HG02970 (cell line): ENCODE measurements at regions not wholly inside any gene's neighbourhood (a gene's known extent, or its start where the extent isn't known, plus 50 kb on each side); places are given as distances from the start of the nearest gene placed in this dataset.
"Not testable (repeated sequence)": the region's sequence is repeated elsewhere in the genome, so short reads cannot be mapped to it uniquely, and the experiment has no call there.

Source experiments
- ATAC-seq: cut with Tn5 transposase; IDR thresholded peaks from one replicate; pipeline ENCODE4 v1.9.1; 2021; ENCODE audit warnings: mild to moderate bottlenecking, moderate library complexity, moderate number of reproducible peaks; ENCODE audit not compliant: unreplicated experiment, low FRiP score

DNA sequence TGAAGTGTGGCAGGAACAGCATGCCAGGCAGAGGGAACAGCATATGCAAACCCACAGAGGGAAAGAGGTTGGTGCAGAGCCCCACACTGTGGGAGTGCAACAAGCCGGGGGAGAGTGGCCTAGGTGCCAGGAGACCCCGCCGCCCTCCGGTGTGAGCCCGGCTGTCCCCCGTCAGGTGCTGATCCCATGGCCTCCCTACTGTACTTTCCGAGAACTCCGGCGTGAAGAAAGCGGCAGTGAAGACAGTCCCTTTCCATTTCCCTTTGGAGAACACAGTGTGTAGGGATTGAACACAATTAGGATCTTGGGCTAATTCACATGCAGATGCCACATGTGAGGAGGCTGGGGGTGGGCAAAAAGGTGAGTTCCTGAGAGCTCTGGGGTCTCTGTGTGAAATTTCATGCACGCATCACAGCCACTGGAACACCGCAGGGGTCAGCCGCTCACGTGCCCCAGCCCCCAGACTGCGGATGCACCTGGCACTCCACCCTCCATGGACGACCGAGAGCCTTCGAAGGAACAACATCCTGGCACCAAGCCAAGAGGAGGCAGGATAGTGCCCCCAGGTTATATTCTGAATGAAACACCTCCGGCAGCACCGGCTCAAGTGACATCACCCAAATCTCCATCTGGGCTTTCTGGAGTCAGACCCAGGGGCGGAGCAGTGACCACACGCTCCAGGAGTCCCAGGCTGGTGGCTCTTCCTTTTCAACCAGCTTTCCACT lies 82.1 kb upstream of the PPP2R2D start:
- no peak for ATAC-seq

DNA sequence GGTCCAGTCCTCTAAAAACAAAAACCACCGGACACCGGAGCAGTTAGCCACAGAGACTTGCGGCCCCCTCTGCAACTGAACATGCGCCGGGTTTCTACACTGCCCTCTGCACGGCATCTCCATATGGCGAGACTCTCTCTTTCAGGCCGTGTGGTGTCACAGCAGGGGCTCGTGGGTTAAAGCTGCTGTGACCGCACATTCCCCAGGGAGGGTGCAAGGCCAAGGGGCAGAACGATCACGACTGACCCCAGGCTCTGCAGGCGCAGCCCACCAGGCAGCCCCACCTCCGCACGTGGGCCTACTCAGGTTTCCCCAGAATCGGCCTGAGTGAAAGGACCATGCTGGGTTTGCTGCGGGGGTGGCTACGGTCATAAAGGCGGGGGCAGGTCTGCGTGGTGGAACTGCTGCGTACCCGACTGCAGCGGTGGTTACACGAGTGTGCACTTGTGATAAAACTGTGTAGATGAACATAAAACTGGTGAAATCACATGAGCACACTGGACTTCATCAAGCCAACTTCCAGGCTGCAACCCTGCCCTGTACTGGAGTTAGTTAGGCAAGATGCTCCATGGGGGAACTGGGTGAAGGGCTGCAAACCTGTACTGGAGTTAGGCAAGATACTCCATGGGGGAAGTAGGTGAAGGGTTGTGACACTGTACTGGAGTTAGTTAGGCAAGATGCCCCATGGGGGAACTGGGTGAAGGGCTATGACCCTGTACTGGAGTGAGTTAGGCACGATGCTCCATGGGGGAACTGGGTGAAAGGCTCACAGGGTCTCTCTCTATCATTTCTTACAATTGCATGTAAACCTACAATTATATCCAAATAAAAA lies 81.4 kb upstream of the PPP2R2D start:
- ATAC-seq = no peak

DNA sequence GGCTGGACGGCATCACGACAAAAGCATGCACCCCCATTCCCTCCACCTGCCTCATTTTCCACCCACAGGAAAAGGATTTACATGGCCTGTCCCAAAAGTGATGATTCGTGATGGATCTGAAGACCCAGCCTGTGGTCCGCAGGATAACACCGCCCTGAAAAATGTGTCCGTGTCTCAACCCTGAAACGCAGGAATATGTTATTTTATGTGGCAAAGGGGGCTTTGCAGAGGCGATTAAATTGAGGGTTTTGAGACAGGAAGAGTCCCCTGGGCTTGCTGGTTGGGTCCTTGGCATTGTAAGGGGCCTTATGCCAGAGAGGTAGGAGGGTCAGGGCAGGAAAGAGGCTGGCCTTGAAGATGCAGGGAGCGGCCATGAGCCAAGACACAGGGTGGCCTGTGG lies 80.2 kb upstream of the PPP2R2D start:
- no peak for ATAC-seq

DNA sequence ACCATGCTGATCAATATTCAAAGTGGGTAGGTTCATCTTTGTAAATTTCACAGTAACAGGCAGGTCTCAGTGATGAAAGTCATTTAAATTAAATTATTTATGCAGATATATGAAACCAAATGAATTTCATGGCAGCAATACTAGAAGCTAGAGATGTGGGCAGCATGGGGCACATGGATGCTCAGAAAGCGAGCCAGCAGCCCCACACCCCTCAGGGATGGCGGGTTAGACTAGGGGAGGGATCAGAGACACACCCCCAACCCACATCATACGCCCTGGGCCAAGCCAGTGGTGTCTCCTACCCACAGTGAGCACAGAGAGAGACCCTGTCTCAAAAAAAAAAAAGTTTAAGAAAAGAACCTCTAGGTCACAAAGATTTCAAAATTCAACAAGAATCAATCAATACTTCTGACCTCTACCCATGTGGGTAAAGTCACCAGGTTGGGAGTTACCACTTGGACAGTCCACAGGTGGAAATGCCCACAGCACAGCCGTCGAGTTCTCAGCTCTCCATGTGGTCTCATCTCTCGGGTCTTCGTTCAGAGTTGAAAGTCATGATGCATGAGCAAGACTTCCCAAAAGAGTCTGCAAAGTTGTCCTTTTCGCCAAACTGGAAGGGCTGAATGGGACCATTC lies 79.3 kb upstream of the PPP2R2D start:
- ATAC-seq = no peak

DNA sequence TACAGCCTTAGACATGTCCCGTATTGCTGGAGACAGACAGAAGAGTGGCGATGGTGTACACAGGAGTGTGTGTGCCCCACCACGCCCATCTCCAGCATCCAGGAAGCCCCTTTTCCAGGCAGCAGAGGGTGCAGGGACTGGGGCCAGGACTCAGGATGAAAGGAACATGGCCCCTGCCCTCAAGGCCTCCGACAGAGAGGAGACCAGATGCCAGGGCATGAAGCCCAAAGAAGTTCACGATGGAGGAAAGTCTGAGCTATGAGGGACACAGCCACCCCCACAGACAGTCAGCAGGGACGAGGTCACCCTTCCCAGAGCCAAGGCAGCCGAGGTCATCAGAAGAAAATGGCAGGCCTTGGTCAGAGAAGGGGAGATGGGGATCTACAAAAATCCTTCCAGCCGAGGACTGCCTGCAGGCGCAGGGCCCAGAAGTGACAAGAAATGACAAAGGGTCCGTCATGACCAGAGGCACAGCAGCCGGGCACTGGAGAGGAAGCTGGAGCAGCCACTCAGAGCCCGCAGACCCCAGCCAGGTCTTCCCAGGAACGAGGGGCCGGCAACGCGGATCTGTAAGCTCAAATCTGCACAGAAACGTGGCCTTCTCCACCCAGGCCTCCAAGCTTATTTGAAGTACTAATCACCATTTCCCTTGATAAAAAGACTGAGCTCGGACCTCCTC lies 78.7 kb upstream of the PPP2R2D start:
- no peak for ATAC-seq

DNA sequence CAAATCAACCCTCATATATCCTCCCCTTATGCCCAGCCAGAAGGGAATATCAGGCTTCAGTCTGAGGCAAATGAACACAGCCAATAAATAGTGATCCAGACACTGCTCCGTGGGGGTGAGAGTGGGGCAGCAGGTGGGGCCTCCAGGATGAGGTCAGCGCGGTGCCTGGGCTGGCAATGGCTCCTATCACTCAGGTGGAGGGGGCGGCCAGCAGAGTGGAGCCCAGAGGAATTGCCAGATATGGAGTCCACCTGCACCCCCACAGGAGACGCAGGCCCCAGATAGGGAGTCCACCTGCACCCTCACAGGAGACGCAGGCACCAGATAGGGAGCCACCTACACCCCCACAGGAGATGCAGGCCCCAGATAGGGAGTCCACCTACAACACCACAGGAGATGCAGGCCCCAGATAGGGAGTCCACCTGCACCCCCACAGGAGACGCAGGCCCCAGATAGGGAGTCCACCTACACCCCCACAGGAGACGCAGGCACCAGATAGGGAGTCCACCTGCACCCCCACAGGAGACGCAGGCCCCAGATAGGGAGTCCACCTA lies 78.0 kb upstream of the PPP2R2D start:
- ATAC-seq = no peak

DNA sequence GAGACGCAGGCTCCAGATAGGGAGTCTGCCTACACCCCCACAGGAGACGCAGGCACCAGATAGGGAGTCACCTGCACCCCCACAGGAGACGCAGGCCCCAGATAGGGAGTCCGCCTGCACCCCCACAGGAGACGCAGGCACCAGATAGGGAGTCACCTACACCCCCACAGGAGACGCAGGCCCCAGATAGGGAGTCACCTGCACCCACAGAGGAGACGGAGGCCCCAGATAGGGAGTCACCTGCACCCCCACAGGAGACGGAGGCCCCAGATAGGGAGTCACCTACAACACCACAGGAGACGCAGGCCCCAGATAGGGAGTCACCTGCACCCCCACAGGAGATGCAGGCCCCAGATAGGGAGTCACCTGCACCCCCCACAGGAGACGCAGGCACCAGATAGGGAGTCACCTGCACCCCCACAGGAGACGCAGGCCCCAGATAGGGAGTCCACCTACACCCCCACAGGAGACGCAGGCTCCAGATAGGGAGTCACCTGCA lies 77.2 kb upstream of the PPP2R2D start:
- ATAC-seq = not testable (repeated sequence)

DNA sequence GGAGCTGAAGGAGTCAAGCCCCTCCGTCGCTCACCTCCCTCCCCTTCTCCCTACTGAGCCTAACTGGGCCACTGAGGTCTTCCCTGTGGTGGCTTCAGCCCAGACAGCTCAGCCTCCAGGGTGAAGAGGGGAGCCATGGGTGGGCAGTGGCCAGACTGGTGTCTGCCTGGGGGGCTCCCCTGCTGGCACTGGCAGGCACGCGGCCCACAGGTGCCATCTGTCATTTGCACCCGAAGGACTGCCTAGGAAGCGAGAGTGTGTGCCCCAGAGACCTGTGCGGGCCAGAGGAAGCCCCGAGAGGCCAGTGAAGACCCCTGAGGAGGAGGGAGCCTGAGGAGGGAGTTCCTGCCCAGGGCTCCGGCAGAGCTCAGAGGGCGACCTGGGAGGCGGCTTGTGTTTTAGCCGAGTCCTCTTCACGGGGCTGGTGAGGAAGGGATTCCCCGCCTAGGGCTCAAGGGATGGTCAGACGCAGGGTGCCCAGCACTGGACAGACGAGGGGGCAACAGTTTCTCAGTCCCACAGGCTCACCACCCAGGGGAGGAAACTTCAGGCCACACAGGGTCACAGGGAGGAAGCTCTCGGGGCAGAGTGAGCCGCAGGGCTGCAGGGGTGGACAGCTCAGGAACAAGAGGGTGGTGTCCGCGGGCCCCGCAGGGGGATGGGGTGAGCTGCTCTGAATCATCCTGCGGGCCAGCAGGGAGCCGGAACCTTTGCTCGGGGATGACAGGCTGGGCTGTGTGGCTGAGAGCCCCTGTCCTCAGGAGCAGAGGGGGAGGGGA lies 76.2 kb upstream of the PPP2R2D start:
- no peak for ATAC-seq

DNA sequence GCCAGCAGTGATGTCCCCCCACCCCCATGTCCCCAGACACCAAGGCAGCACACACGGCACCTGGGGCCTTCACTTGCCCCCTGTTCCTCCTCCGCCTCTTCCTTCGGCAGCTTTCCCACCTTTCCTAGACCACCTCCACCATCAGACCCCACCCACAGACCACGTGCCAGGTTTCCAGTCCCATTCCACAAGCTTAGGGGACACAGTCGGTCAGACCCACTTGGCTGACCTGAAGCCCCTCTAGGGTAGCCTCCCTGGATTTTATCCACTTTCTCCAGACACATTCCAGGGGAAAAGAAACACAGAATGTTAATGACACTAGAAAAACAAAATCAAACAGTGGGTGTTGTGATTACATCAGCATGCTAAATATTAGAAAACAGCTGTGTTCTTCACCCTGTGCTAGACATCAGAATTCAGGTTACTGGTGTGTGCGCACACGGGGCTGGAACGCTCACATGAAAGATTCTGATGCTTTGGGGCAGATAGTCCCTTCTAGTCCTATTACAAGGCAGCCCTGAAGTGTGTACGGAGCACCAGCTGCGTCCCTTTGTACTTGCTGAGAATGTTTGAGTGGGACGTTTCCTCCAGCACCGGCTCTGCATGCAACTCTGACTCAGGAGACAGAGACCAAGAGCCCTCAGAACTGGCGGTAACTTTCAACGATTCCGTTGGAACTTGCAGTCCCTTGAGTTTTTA lies 75.5 kb upstream of the PPP2R2D start:
- ATAC-seq = no peak

DNA sequence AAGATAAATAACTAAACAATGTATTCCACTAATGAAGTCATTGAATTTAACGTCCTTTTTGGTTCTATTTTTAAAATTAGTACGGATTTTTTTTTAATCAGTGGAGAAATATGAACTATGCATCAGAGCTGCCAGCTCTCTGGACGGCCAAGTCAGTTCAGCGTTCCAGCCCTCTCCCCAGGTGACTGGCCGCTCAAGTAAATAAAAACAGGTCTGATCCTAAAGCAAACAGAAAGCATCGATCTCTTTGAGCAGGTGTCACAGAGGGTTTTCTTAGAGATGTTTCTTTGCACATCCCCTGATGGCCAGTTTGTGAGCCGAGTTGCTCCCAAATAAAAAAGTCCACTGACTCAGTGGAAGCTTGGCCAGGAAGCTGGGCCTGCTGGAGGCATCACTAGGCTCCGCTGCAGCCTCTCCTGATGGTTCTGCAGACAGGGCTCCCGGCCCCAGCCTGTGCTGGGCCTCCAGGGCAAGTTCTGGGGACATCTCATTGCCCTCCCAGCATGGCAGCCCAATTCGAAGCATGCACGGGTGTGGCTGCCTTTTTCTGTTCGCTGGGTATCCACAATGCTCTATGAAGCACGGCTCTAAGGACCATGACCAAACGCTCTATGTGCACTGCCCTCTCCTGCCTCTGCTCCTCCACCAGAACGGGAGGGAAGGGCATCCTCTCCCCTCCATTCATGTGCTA lies 74.7 kb upstream of the PPP2R2D start:
- ATAC-seq = no peak

DNA sequence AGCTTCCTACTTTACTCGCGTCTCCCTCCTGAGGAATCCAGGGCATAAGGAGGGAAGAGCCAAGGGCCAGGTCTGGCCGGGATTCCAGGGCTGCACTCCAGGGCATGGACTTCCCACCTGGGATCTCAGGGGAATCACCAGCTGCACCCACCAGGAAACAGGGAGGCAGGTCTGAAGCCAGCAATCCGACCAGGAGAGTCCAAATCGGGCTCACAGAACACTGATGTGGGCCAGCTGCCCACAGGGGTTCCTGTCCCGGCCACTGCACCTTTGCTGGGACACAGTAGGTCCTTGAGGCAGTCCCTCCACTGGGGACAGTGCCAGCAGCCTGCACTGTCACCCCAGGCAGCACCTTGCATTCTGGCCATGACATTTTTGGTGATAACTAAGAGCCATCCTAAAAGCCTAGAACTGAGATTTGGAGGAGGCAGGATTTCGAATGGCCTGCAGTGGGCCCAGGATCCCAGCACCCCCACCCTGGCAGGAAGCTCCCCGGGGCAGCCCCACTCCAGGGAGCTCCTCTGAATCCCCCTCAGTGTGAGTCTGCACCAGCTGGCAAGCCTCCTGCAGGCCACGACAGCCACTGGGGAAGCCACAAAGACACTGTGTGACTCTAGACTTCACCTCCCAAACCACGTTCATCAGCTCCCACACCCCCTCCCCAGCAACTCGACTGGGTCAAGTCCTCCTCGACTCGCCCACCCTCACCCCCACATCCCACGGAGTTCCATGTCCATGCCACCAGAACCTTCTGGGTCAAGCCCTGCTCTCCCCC lies 71.5 kb upstream of the PPP2R2D start:
- no peak for ATAC-seq

DNA sequence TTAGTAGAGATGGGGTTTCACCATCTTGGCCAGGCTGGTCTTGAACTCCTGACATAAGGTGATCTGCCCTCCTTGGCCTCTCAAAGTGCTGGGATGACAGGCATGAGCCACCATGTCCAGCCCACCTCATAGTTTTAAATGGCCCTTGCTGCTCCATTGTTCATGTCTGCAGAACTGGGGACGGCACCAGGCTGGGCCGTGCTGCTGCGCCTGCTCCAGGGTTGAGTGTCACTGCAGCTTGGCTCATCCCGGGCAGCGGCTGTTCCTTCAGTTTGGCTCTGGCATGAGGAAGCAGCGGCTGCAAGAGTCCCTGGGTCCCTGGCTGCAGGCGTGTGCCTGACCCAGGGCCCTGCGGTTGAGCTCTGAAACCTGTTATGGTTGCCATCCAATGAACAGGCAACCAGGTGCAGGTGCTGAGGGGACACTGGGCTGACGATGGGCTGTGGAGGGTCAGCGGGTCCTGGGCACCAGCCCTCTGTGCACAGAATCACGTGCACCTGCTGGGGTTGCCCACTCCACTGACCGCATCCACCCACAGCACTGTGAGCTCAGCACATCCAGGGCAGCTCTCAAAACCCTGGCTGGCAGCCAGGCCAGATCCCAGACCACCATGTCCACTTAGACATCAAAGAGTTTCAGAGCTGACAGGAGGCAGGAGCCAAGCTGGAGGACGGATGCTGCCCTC lies 70.2 kb upstream of the PPP2R2D start:
- ATAC-seq = no peak

DNA sequence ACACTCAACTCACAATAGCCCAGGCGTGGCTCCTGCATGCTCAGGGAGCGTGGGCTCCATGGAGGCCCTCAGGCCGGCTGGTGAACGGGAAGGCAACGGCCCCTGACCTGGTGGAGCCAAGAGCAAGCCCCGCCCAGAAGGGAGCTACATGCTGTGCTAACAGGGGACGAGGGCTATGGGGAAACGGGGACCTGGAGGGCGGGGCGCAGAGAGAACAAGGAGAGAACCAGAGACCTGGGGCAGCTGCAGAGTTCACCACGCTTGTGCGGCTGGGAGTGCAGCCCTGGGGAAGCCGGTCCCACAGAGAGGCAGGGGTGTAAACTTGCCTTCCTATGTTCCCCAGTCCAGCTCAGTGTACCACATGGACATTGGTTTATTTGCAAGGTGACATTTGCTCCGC lies 69.2 kb upstream of the PPP2R2D start:
- no peak for ATAC-seq

DNA sequence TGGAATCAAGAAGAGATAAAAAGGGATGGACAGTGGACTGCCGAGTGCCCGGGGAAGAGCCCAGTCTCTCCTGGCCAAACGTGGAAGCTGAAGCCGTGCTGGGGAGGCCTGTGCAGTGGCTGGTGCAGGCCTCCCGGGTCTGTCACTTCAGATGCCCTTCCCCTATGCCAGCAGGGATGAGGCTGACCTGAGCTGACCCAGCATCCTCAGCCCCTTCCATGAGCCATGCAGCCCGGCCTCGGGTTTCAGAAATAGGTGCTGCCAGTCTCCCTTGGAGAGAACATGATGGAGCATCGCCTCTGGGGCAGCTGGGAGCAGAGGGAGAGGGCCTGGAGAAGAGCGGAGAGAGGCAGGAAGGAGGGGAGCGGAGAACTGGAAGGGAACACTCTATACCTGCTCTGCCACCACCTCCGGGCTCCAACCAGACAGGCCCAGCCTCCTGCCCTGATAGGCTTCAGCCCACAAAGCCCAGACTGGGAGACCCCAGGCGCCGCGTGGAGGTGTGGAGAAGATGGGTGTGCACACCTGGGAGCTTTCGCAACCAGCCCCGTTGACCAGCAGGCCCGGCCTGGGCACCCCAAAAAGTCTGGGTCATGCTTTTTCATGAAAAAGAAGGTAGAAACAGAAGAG lies 68.6 kb upstream of the PPP2R2D start:
- ATAC-seq = no peak

DNA sequence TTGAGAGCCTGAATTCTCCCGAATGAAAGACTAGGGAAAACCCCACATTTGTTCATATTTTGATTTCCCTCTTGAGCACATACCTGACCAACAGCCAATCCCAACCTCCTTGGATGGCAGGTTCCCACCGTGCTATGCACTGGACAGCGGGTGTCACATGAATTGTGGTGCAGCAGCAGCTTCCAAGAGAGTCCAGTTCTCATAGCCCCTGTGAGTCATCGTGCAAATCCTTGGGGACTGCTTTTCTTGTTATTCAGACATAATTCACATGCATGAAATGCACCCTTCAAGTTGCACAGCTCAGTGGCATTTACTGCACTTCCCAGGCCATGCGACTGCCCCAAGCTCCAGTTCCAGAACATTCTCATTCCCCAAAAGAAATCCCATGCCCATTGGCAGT lies 67.8 kb upstream of the PPP2R2D start:
- no peak for ATAC-seq

DNA sequence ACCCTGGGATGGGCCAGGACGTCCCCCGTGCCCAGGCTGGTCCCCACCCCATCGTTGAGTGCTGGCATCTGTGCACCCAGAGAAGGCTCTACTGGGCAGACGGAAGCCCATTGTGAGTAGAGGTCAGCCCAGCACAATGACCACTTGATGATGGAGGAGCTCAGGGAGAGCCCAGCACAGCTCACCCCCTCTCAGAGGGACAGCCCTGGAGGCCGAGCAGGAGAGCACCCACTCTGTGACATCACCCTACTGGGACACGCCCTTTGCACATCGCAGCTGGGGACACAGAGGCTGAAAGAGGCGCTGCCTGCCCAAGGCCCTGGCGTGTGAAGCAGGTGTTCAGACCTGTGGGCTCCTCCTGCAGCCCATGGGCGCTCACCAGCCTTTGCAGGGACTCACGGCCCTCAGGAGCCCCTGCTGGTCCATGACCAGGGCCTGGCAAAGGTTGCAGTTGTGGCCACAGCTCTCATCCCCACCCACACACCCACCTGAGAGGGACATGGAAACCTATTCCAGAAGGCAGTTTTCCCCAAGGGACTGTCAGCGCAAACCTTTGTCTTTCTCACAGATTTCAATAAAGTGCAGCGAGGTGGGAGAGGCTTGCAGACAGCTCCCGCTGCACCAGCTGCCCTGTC lies 67.2 kb upstream of the PPP2R2D start:
- ATAC-seq = no peak
